K562 (cell line): ENCODE measurements at regions not wholly inside any gene's neighbourhood (a gene's known extent, or its start where the extent isn't known, plus 50 kb on each side); places are given as distances from the start of the nearest gene placed in this dataset.

Experiments used
- ATAC-seq: fragments of 200-7000 bp; cut with Tn5 transposase; 3 replicates; pipeline ENCODE4 v1.9.1; 2020; ENCODE audit warnings: moderate library complexity
- BruUV-seq: library from RNA; stranded (reverse); fragments of 400-500 nt; replicated peaks from 2 replicates; lab custom pipeline; 2021; lab: Mats Ljungman, UMichigan
- CTCF ChIA-PET: fragments of 300-600 bp; formaldehyde crosslinking; extraction: SDS; loops from one replicate; lab custom pipeline; 2021; ENCODE audit warnings: low intra/inter-chr PET ratio; lab: Yijun Ruan, JAX
- POLR2A ChIA-PET: fragments of 300-600, 350-650 bp; sonication (Branson Sonifier 250); formaldehyde crosslinking; extraction: SDS; loops from one replicate; lab custom pipeline; 2021; ENCODE audit warnings: antibody characterized with exemption, inconsistent platforms; lab: Yijun Ruan, JAX
- DNase-seq, 4 experiments: peaks; one replicate each; pipeline versions ENCODE4 v3.0.0 to v3.0.0-alpha.2; 2011 to 2018; ENCODE audit warnings: low spot score in 3 of 4, mixed read lengths in 3 of 4; ENCODE audit errors: extremely low read depth in 1 of 4
- FAIRE-seq: peaks from 2 replicates; lab custom pipeline; 2011; peaks lifted over from hg19 to GRCh38; lab: Jason Lieb, UNC
- H2AFZ ChIP-seq: 2 replicates; pipeline ENCODE4 v1.6.0; 2011; ENCODE audit warnings: low read depth, low read length, control low read depth, inconsistent platforms
- H3K27ac ChIP-seq: fragments of 200-600 bp; 3 replicates; pipeline ENCODE4 v1.8.0; 2011; ENCODE audit warnings: low read depth, mild to moderate bottlenecking, control low read depth, inconsistent platforms, low read length, moderate library complexity, mixed read lengths; ENCODE audit errors: extremely low read depth
- H3K27me3 ChIP-seq, 2 experiments: fragments of 300-600 bp in 1 of 2; 2 replicates in 1 of 2; 3 replicates in 1 of 2; pipeline versions ENCODE4 v1.6.0 to v1.8.0; 2011; ENCODE audit warnings: inconsistent platforms in 2 of 2, low read length in 2 of 2, mild to moderate bottlenecking in 1 of 2, mixed read lengths in 1 of 2, moderate library complexity in 1 of 2; ENCODE audit not compliant: control insufficient read depth in 2 of 2, insufficient read depth in 2 of 2
- H3K36me3 ChIP-seq: fragments of 300-600 bp; 3 replicates; pipeline ENCODE4 v1.8.0; 2011; ENCODE audit warnings: mild to moderate bottlenecking, low read length, inconsistent platforms; ENCODE audit not compliant: control insufficient read depth, insufficient read depth
- H3K4me1 ChIP-seq, 2 experiments: fragments of 200-600 bp in 1 of 2; replicated peaks in 1 of 2; 2 replicates in 1 of 2; 3 replicates in 1 of 2; pipeline versions ENCODE4 v1.5.1 to v1.8.0; 2011; ENCODE audit warnings: inconsistent platforms in 2 of 2, low read length in 2 of 2, mild to moderate bottlenecking in 1 of 2, mixed read lengths in 1 of 2, moderate library complexity in 1 of 2; ENCODE audit not compliant: control insufficient read depth in 2 of 2, insufficient read depth in 2 of 2
- H3K4me2 ChIP-seq: 2 replicates; pipeline ENCODE4 v1.6.1; 2011; ENCODE audit warnings: low read length, control low read depth, inconsistent platforms, mixed read lengths; ENCODE audit not compliant: insufficient read depth
- H3K4me3 ChIP-seq: fragments of 200-600 bp; sonication (generic), shearing (Covaris generic); 2 replicates; pipeline ENCODE4 v1.5.1; 2016; ENCODE audit warnings: control low read depth, inconsistent platforms
- H3K79me2 ChIP-seq: fragments of 200-600 bp; 3 replicates; pipeline ENCODE4 v1.8.0; 2011; ENCODE audit warnings: low read length, inconsistent platforms; ENCODE audit not compliant: control insufficient read depth, insufficient read depth
- H3K9ac ChIP-seq, 2 experiments: 2 replicates each; pipeline versions ENCODE4 v1.6.0 to v1.6.1; 2011; ENCODE audit warnings: low read depth in 2 of 2, low read length in 2 of 2, control low read depth in 1 of 2, inconsistent platforms in 1 of 2, mild to moderate bottlenecking in 1 of 2, mixed read lengths in 1 of 2; ENCODE audit not compliant: insufficient read depth in 1 of 2
- H3K9me1 ChIP-seq: one replicate; pipeline ENCODE4 v1.6.0; 2011; ENCODE audit warnings: inconsistent platforms, mild to moderate bottlenecking, low read length, moderate library complexity; ENCODE audit not compliant: control insufficient read depth, insufficient read depth
- H3K9me3 ChIP-seq: replicated peaks from 2 replicates; pipeline ENCODE4 v1.5.1; 2011; ENCODE audit warnings: low read depth, low read length, inconsistent platforms; ENCODE audit not compliant: control insufficient read depth, insufficient read depth
- H4K20me1 ChIP-seq: replicated peaks from 2 replicates; pipeline ENCODE4 v1.6.1; 2011; ENCODE audit warnings: low read length, inconsistent platforms, mixed read lengths; ENCODE audit not compliant: control insufficient read depth, insufficient read depth
- BDP1 ChIP-seq: IDR thresholded peaks from 3 replicates; pipeline ENCODE4 v1.6.1; 2011; ENCODE audit not compliant: insufficient read length, insufficient read depth
- C11orf30 ChIP-seq: fragments of 450-650 bp; IDR thresholded peaks from 2 replicates; pipeline ENCODE4 v1.6.1; 2016; ENCODE audit warnings: low read depth, mild to moderate bottlenecking
- ERF ChIP-seq: fragments of 450-650 bp; formaldehyde crosslinking; IDR thresholded peaks from 2 replicates; pipeline ENCODE4 v1.4.0; 2020; ENCODE audit warnings: mild to moderate bottlenecking, mixed read lengths
- HNRNPLL ChIP-seq: fragments of 200-400 bp; formaldehyde crosslinking; IDR thresholded peaks from 2 replicates; pipeline ENCODE4 v1.6.1; 2017; ENCODE audit warnings: low read length, low read depth, mild to moderate bottlenecking; ENCODE audit not compliant: poor library complexity, severe bottlenecking
- MAFG ChIP-seq: fragments of 450-650 bp; conservative IDR thresholded peaks from 2 replicates; pipeline ENCODE4 v1.6.1; 2016; ENCODE audit warnings: missing genetic modification characterization, missing compliant biosample characterization
- MIER1 ChIP-seq: fragments of 450-650 bp; IDR thresholded peaks from 2 replicates; pipeline ENCODE4 v1.6.1; 2016; ENCODE audit warnings: antibody characterized with exemption, mild to moderate bottlenecking, low read depth
- NR2C2 ChIP-seq, 2 experiments: fragments of 200-800 bp in 1 of 2; sonication (Bioruptor generic) in 1 of 2; sonication (generic) in 1 of 2; formaldehyde crosslinking in 1 of 2; IDR thresholded peaks; 2 replicates each; pipeline versions ENCODE4 v1.6.1 to v1.8.0; 2016 to 2022; ENCODE audit warnings: mild to moderate bottlenecking in 1 of 2, missing compliant biosample characterization in 1 of 2, missing genetic modification characterization in 1 of 2, missing genetic modification reagents in 1 of 2
- NR3C1 ChIP-seq: sonication (generic); formaldehyde crosslinking; IDR thresholded peaks from 2 replicates; pipeline ENCODE4 v1.8.1; 2022; ENCODE audit warnings: missing genetic modification reagents
- PHF21A ChIP-seq: fragments of 450-650 bp; IDR thresholded peaks from 2 replicates; pipeline ENCODE4 v1.6.1; 2017; ENCODE audit warnings: low read depth, borderline replicate concordance
- U2AF2 ChIP-seq: fragments of 200-400 bp; formaldehyde crosslinking; optimal IDR thresholded peaks from 2 replicates; pipeline ENCODE3; 2017; ENCODE audit warnings: low read depth, mild to moderate bottlenecking, low read length
- ZNF445 ChIP-seq: fragments of 250-450 bp; sonication (Bioruptor Pico); IDR thresholded peaks from 2 replicates; pipeline ENCODE4 v1.4.0; 2020; ENCODE audit warnings: low read depth, mild to moderate bottlenecking, moderate library complexity
- ZNF717 ChIP-seq: fragments of 250-450 bp; sonication (Bioruptor Pico); IDR thresholded peaks from 2 replicates; pipeline ENCODE4 v1.5.0; 2021
- WGBS: fragments of 100-300 bp; shearing (Covaris generic); methylation state at CpG from one replicate; pipeline ENCODE4 v1.1.6; 2016; ENCODE audit warnings: low coverage, mixed read lengths; ENCODE audit not compliant: insufficient coverage; ENCODE audit errors: missing lambda C conversion rate; 5-methylcytosine and 5-hydroxymethylcytosine counted together
- in situ Hi-C: fragments of 300-500 bp; cut with MboI; formaldehyde crosslinking; loops from 4 replicates; pipeline ENCODE4 v1.15.0; 2018; ENCODE audit warnings: inconsistent platforms, mixed read lengths
- intact Hi-C: fragments of 100-400 bp; cut with micrococcal nuclease; formaldehyde crosslinking; loops from 2 replicates; pipeline ENCODE4 v1.14.2; 2022
- TF ChIP-seq, protein P1 (sequence below): fragments of 250-450 bp; sonication (Bioruptor Pico); IDR thresholded peaks from 2 replicates; pipeline ENCODE4 v1.5.0; 2020; ENCODE audit warnings: mild to moderate bottlenecking, borderline replicate concordance

DNA sequence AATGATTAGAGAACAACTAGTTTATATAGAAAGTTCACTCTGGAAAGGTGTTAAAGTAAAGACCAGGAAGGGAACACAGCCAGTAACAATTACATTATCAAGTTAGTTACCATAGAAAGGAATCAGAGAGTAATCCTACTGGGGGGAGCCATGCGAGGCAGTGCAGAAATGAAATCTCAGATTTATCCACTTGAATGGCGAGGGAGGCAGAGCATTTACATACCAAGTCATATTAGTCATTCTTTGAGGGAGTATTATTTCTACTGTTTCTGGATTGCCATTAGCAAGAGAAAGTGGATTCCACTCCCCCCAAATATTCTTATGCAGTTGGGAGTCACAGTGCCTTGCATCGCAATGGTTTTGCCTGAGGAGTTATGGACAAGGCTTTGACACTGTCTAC lies 472.7 kb upstream of the TRIB2 start:
- DNase-seq (no peak), FAIRE-seq (no peak), ATAC-seq (no peak)
- Histone ChIP-seq H3K36me3 (no peaks in the 10 kb centered on the region), H3K9me1 (no peaks in the 10 kb centered on the region), H4K20me1 (no peaks in the 10 kb centered on the region), H3K4me1 (no peaks in the 10 kb centered on the region; a peak in 1 of 5 replicates), H3K27me3 (no peaks in the 10 kb centered on the region), H3K4me3 (no peak overlapping the region), H3K27ac (no peak overlapping the region), H3K9me3 (no peaks in the 10 kb centered on the region), H3K9ac (no peak overlapping the region), H3K4me2 (no peak overlapping the region), H2AFZ (no peak overlapping the region), H3K79me2 (no peaks in the 10 kb centered on the region)
- ChIA-PET POLR2A (interaction anchor here (1.0 kb wide), 1 partner anchor 9 kb away, joined by 7 read pairs; no protein-coding TSS in a partner anchor), CTCF (no interaction called here)
- TF ChIP-seq PHF21A (no peak), NR2C2 (CRISPR knock-in tag; IDR thresholded peaks at IDR 0.05) (no peak), NR2C2 (tag; IDR thresholded peaks at IDR 0.05) (no peak), C11orf30 (no peak), NR3C1 (no peak), MIER1 (no peak), BDP1 (no peak), ZNF717 (CRISPR knock-in tag) (no peak), ZNF445 (no peak), MAFG (tag) (no peak), HNRNPLL (no peak), U2AF2 (no peak), ERF (CRISPR knock-in tag) (no peak)
- TF ChIP-seq, protein P1, sequence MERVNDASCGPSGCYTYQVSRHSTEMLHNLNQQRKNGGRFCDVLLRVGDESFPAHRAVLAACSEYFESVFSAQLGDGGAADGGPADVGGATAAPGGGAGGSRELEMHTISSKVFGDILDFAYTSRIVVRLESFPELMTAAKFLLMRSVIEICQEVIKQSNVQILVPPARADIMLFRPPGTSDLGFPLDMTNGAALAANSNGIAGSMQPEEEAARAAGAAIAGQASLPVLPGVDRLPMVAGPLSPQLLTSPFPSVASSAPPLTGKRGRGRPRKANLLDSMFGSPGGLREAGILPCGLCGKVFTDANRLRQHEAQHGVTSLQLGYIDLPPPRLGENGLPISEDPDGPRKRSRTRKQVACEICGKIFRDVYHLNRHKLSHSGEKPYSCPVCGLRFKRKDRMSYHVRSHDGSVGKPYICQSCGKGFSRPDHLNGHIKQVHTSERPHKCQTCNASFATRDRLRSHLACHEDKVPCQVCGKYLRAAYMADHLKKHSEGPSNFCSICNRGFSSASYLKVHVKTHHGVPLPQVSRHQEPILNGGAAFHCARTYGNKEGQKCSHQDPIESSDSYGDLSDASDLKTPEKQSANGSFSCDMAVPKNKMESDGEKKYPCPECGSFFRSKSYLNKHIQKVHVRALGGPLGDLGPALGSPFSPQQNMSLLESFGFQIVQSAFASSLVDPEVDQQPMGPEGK (CRISPR knock-in tag), result no peak
- 17% methylated on average over 3 of the region's 3 CpGs for WGBS
- in situ Hi-C loops, result no loop called here
- intact Hi-C loops, result no loop called here
- no TSS peak for BruUV-seq
